ENCODE measurements at regions not wholly inside any gene's neighbourhood (a gene's known extent, or its start where the extent isn't known, plus 50 kb on each side); places are given as distances from the start of the nearest gene placed in this dataset.

- Histone ChIP-seq H3K9ac (ENCODE audit: insufficient read depth, low read depth, low read length) (no peak overlapping the region), H3K4me1 (ENCODE audit: insufficient read depth, low read length) (peaks cover 48% of the 10 kb centered on the region), H3K9me3 (ENCODE audit: low read length) (no peaks in the 10 kb centered on the region), H3K4me2 (ENCODE audit: low read depth, low read length) (no peak overlapping the region), H3K27ac (ENCODE audit: extremely low read length, insufficient read depth, low read length) (no peak overlapping the region), H3K36me3 (replicated peaks in 1 of 2; ENCODE audit: control insufficient read depth in 1 of 2, insufficient read depth in 2 of 2, low read length in 2 of 2) (peaks cover 0 to 4% of the 10 kb centered on the region in 2 experiments; a peak in 1 of 5 replicates), H3K79me2 (ENCODE audit: insufficient read depth, low read length) (no peaks in the 10 kb centered on the region), H3K4me3 (replicated peaks in 1 of 3; ENCODE audit: insufficient read depth in 1 of 3, low read depth in 2 of 3, low read length in 3 of 3) (no peak overlapping the region), H4K20me1 (ENCODE audit: insufficient read depth, low read length) (no peaks in the 10 kb centered on the region), H2AFZ (ENCODE audit: low read length) (no peak overlapping the region), H3K27me3 (ENCODE audit: control insufficient read depth in 1 of 2, insufficient read depth in 2 of 2, low read length in 2 of 2) (no peaks in the 10 kb centered on the region)
- FAIRE-seq (no peak), ATAC-seq (no peak; the same call in none of the 3 replicates), DNase-seq (ENCODE audit: low spot score) (peak; percentile 33)
- POLR2A ChIA-PET, result no interaction called here
- intact Hi-C loops (cut with micrococcal nuclease; ENCODE audit: unreplicated experiment) (no loop called here), in situ Hi-C loops (cut with HindIII; ENCODE audit: extremely low pct_ligation_motif_present, low pct_unique_long_range_greater_than_20kb) (no loop called here)
- CTCF ChIA-PET (ENCODE audit: low intra/inter-chr PET ratio, low total read pairs), result no interaction called here
- no TSS peak for BruUV-seq (replicated peaks)
- 93% methylated on average over 9 of the region's 10 CpGs for WGBS (ENCODE audit: low lambda C conversion rate)
- peak; percentile 20; the same call in 1 of the 2 replicates for TF ChIP-seq HNF4A (CRISPR knock-in tag; IDR thresholded peaks at IDR 0.05)
- no peak for TF ChIP-seq ARNT (IDR thresholded peaks at IDR 0.05)
- no peak for TF ChIP-seq EEA1 (CRISPR knock-in tag; IDR thresholded peaks at IDR 0.05; ENCODE audit: borderline replicate concordance)
- no peak for TF ChIP-seq ZNF703 (CRISPR knock-in tag; IDR thresholded peaks at IDR 0.05; ENCODE audit: borderline replicate concordance)
- no peak for TF ChIP-seq TFDP2 (CRISPR knock-in tag; IDR thresholded peaks at IDR 0.05)
- no peak for TF ChIP-seq DNMT1 (CRISPR knock-in tag; IDR thresholded peaks at IDR 0.05)
- TF ChIP-seq ZNF749 (CRISPR knock-in tag; IDR thresholded peaks at IDR 0.05; ENCODE audit: borderline replicate concordance), result no peak
- TF ChIP-seq, protein P1, sequence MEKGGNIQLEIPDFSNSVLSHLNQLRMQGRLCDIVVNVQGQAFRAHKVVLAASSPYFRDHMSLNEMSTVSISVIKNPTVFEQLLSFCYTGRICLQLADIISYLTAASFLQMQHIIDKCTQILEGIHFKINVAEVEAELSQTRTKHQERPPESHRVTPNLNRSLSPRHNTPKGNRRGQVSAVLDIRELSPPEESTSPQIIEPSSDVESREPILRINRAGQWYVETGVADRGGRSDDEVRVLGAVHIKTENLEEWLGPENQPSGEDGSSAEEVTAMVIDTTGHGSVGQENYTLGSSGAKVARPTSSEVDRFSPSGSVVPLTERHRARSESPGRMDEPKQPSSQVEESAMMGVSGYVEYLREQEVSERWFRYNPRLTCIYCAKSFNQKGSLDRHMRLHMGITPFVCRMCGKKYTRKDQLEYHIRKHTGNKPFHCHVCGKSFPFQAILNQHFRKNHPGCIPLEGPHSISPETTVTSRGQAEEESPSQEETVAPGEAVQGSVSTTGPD (CRISPR knock-in tag; IDR thresholded peaks at IDR 0.05), result no peak
- TF ChIP-seq MAFG (CRISPR knock-in tag; IDR thresholded peaks at IDR 0.05), result no peak
- no peak for TF ChIP-seq ZSCAN21 (CRISPR knock-in tag; IDR thresholded peaks at IDR 0.05; ENCODE audit: borderline replicate concordance)
- TF ChIP-seq ZNF180 (CRISPR knock-in tag; IDR thresholded peaks at IDR 0.05; ENCODE audit: borderline replicate concordance, low read depth), result no peak
- 0 out of 2 replicates have a peak, but pooled peaks have one; percentile 39 for TF ChIP-seq ZNF841 (CRISPR knock-in tag; IDR thresholded peaks at IDR 0.05; ENCODE audit: borderline replicate concordance)
- TF ChIP-seq ZNF362 (CRISPR knock-in tag; IDR thresholded peaks at IDR 0.05; ENCODE audit: borderline replicate concordance), result no peak
- TF ChIP-seq, protein P2, sequence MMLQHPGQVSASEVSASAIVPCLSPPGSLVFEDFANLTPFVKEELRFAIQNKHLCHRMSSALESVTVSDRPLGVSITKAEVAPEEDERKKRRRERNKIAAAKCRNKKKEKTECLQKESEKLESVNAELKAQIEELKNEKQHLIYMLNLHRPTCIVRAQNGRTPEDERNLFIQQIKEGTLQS (CRISPR knock-in tag; IDR thresholded peaks at IDR 0.05), result no peak
- TF ChIP-seq, protein P3, sequence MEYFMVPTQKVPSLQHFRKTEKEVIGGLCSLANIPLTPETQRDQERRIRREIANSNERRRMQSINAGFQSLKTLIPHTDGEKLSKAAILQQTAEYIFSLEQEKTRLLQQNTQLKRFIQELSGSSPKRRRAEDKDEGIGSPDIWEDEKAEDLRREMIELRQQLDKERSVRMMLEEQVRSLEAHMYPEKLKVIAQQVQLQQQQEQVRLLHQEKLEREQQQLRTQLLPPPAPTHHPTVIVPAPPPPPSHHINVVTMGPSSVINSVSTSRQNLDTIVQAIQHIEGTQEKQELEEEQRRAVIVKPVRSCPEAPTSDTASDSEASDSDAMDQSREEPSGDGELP (IDR thresholded peaks at IDR 0.05; ENCODE audit: borderline replicate concordance, low read depth), result peak; percentile 68; the same call in 1 of the 2 replicates
- TF ChIP-seq ARHGAP35 (CRISPR knock-in tag; IDR thresholded peaks at IDR 0.05; ENCODE audit: borderline replicate concordance), result no peak
- TF ChIP-seq RXRB (CRISPR knock-in tag; IDR thresholded peaks at IDR 0.05; ENCODE audit: borderline replicate concordance), result no peak
These were observed 171.7 kb downstream of the KATNIP start for GRCh38 chr16:27721531-27722181.

Measured in HepG2 (cell line).